HG03558 (cell line): ENCODE measurements at regions not wholly inside any gene's neighbourhood (a gene's known extent, or its start where the extent isn't known, plus 50 kb on each side); places are given as distances from the start of the nearest gene placed in this dataset.

Experiments
- ATAC-seq: cut with Tn5 transposase; IDR thresholded peaks from one replicate; pipeline ENCODE4 v1.9.1; 2021; ENCODE audit warnings: moderate number of reproducible peaks; ENCODE audit not compliant: unreplicated experiment; ENCODE audit errors: extremely low read depth

- no peak for ATAC-seq
These were observed 334.5 kb upstream of the EMCN start for GRCh38 chr4:100852326-100852725.

- ATAC-seq, result no peak
These were observed 331.5 kb upstream of the EMCN start for GRCh38 chr4:100849319-100849718.

- peak; percentile 56 for ATAC-seq
These were observed 331.0 kb upstream of the EMCN start for GRCh38 chr4:100848841-100849240.

GRCh38 chr4:100843910-100844309 is 326.1 kb upstream of the EMCN start:
- ATAC-seq, result peak; percentile 75

- ATAC-seq, result no peak
These were observed 325.0 kb upstream of the EMCN start for GRCh38 chr4:100842856-100843255.

- ATAC-seq, result no peak
These were observed 324.1 kb upstream of the EMCN start for GRCh38 chr4:100841911-100842310.

GRCh38 chr4:100839712-100840111 is 321.9 kb upstream of the EMCN start:
- ATAC-seq, result no peak

- ATAC-seq, result no peak
These were observed 320.5 kb upstream of the EMCN start for GRCh38 chr4:100838286-100838685.

GRCh38 chr4:100836929-100837328 is 319.1 kb upstream of the EMCN start:
- no peak for ATAC-seq

- no peak for ATAC-seq
These were observed 316.8 kb upstream of the EMCN start for GRCh38 chr4:100834616-100835015.

GRCh38 chr4:100833906-100834305 is 316.1 kb upstream of the EMCN start:
- no peak for ATAC-seq

GRCh38 chr4:100828986-100829685 is 311.3 kb upstream of the EMCN start:
- ATAC-seq, result no peak

- no peak for ATAC-seq
These were observed 310.5 kb upstream of the EMCN start for GRCh38 chr4:100828364-100828763.

GRCh38 chr4:100827756-100828155 is 309.9 kb upstream of the EMCN start:
- no peak for ATAC-seq

- ATAC-seq, result no peak
These were observed 309.2 kb upstream of the EMCN start for GRCh38 chr4:100826808-100827548.

GRCh38 chr4:100826067-100826466 is 308.2 kb upstream of the EMCN start:
- no peak for ATAC-seq

- ATAC-seq, result no peak
These were observed 306.1 kb upstream of the EMCN start for GRCh38 chr4:100823993-100824323.

- ATAC-seq, result peak; percentile 83
These were observed 305.5 kb upstream of the EMCN start for GRCh38 chr4:100823066-100823992.

- no peak for ATAC-seq
These were observed 302.4 kb upstream of the EMCN start for GRCh38 chr4:100820249-100820648.

GRCh38 chr4:100819505-100819904 is 301.7 kb upstream of the EMCN start:
- ATAC-seq, result no peak
